ENCODE measurements at regions not wholly inside any gene's neighbourhood (a gene's known extent, or its start where the extent isn't known, plus 50 kb on each side); places are given as distances from the start of the nearest gene placed in this dataset.

DNA sequence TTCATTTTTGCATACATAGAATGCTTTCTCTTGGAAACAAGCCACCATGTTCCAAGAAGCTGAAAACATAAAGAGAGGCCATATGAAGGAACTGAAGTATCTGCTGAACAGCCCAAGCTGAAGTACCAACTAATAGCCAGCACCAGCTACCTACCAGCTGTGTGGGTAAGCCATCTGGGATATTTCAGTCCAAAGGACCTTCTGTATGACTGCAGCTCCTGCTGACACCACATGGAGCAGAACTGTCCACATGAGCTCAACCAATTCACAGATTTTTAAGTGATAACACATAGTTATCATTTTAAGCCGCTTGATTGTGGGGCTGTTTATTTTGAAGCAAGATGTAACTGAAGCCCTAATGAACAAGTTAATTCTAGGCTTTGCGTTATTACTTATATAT lies 621.1 kb upstream of the KLHL1 start:
- no peak for FAIRE-seq
- DNase-seq (ENCODE audit: insufficient read length, low spot score) = no peak
- TF ChIP-seq POU2F2 (IDR thresholded peaks at IDR 0.05; ENCODE audit: low read depth, low read length) (no peak), POLR2AphosphoS5 (IDR thresholded peaks at IDR 0.05; ENCODE audit: low read depth, low read length) (no peak), PAX5 (IDR thresholded peaks at IDR 0.05; ENCODE audit: insufficient read depth, low read length, severe bottlenecking) (no peak), TAF1 (IDR thresholded peaks at IDR 0.05; ENCODE audit: low read depth, low read length) (no peak)

DNA sequence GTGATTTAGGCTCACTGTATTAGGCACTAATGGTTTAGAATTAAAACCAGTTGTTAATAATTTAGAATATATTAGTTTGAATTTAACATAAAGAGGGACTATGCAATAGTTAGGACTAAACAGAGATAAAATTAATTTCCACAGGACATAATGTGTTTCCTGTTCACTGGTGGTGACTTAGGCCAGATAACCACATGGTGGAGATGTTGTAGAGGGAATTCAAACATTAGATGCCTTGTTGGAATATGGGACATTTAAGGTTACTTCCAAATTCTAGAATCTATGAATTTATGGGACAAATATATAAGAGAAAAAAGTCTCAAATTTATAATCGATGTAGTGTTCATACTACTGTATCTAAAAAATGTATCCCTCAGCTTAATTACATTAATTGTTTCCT lies 615.5 kb upstream of the KLHL1 start:
- TF ChIP-seq PAX5 (IDR thresholded peaks at IDR 0.05; ENCODE audit: insufficient read depth, low read length, severe bottlenecking) = no peak
- TF ChIP-seq TAF1 (IDR thresholded peaks at IDR 0.05; ENCODE audit: low read depth, low read length) = no peak
- no peak for TF ChIP-seq POLR2AphosphoS5 (IDR thresholded peaks at IDR 0.05; ENCODE audit: low read depth, low read length)
- TF ChIP-seq POU2F2 (IDR thresholded peaks at IDR 0.05; ENCODE audit: low read depth, low read length) = no peak
- TF ChIP-seq POLR2A (IDR thresholded peaks at IDR 0.05; ENCODE audit: low read depth, low read length) = no peak
- TF ChIP-seq SPI1 (IDR thresholded peaks at IDR 0.05; ENCODE audit: low read depth, low read length) = no peak
- DNase-seq (ENCODE audit: insufficient read length, low spot score) = no peak

DNA sequence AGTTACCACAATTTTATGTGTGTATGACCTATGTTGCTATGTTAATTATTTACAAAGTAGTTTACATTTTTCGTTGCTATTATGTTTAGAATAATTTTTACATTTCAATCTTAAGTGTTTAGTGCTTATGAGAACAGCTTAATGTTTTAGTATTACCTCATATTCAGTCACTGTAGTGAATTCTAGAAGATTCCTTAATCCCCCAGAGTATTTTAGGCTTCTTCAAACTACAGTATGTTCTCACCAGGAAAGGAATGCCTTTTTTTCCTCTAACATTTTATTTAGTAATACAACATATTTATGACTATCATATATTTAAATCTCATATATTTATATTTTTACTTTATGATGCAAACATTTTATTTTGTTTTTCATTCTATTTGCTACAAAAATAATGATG lies 612.1 kb upstream of the KLHL1 start:
- TF ChIP-seq POU2F2 (IDR thresholded peaks at IDR 0.05; ENCODE audit: low read depth, low read length) (no peak), PAX5 (IDR thresholded peaks at IDR 0.05; ENCODE audit: insufficient read depth, low read length, severe bottlenecking) (no peak), TAF1 (IDR thresholded peaks at IDR 0.05; ENCODE audit: low read depth, low read length) (no peak), SPI1 (IDR thresholded peaks at IDR 0.05; ENCODE audit: low read depth, low read length) (no peak), POLR2A (IDR thresholded peaks at IDR 0.05; ENCODE audit: low read depth, low read length) (no peak), POLR2AphosphoS5 (IDR thresholded peaks at IDR 0.05; ENCODE audit: low read depth, low read length) (no peak)
- no peak for FAIRE-seq
- no peak for DNase-seq (ENCODE audit: insufficient read length, low spot score)

More for the DNA sequence above, 615.5 kb upstream of the KLHL1 start:
- FAIRE-seq = no peak

DNA sequence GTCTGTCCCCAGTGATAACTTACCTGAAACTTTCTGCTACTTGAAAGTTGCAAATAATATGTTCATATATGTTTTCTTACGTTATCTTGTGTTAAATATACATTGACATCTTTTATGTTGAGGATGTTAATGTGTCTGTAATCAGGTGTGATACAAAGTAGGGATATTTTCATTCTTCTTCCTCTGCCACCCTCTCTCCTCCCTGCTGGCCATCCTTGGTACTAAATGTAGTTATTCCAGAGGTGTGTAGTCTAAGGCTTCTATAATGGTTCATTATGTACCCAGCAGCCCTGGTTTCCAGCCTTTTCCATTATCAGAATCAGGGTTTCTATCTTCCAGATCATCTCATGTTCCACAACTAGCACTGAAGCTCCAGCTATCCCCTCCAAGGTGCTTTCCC lies 606.7 kb upstream of the KLHL1 start:
- FAIRE-seq (no peak), DNase-seq (ENCODE audit: insufficient read length, low spot score) (no peak)
- TF ChIP-seq TAF1 (IDR thresholded peaks at IDR 0.05; ENCODE audit: low read depth, low read length) = no peak
- no peak for TF ChIP-seq POLR2AphosphoS5 (IDR thresholded peaks at IDR 0.05; ENCODE audit: low read depth, low read length)
- no peak for TF ChIP-seq POU2F2 (IDR thresholded peaks at IDR 0.05; ENCODE audit: low read depth, low read length)
- no peak for TF ChIP-seq SPI1 (IDR thresholded peaks at IDR 0.05; ENCODE audit: low read depth, low read length)
- no peak for TF ChIP-seq PAX5 (IDR thresholded peaks at IDR 0.05; ENCODE audit: insufficient read depth, low read length, severe bottlenecking)
- TF ChIP-seq POLR2A (IDR thresholded peaks at IDR 0.05; ENCODE audit: low read depth, low read length) = no peak

DNA sequence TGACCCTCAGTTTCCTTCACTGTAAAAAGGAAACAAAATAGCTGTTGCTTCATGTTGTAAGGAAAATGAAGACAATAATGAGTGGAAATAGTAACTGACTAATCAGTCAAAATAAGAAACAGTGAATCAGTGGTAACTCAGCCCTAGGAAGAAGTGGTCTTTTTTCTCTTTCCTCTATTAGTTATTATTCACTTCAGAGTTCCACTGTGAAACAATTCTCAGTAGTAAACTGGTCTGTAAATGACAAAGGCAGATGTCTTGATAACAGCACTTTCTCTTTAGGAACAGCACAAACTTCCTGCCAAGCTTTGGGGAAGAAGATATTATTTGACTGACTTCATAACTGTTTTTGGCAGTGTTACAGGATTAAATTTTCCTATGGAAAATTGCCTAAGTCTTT lies 600.5 kb upstream of the KLHL1 start:
- FAIRE-seq = no peak

DNA sequence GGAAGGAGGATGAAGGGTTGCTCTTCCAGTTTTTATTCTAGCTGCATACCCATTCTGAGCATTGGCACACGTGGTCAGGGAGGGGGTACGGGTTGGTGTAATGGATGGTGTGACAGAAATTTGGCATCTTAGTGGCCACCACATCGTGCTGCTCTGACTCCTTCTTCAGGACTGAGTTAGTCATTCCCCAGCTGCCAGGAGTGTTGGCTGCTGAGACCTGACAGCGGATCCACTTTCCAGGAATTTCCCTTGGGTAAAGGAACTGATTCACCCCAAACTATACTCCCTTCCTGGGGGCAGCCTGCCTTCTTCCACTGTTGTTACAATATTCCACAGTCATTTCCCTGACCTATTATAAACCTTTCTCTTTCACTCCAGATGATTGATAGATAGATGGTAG lies 595.5 kb upstream of the KLHL1 start:
- DNase-seq (ENCODE audit: insufficient read length, low spot score) (no peak), FAIRE-seq (no peak)
- TF ChIP-seq POU2F2 (IDR thresholded peaks at IDR 0.05; ENCODE audit: low read depth, low read length) = no peak
- no peak for TF ChIP-seq POLR2AphosphoS5 (IDR thresholded peaks at IDR 0.05; ENCODE audit: low read depth, low read length)

More for the DNA sequence above, 600.5 kb upstream of the KLHL1 start:
- TF ChIP-seq POLR2A (IDR thresholded peaks at IDR 0.05; ENCODE audit: low read depth, low read length) (no peak), POLR2AphosphoS5 (IDR thresholded peaks at IDR 0.05; ENCODE audit: low read depth, low read length) (no peak), POU2F2 (IDR thresholded peaks at IDR 0.05; ENCODE audit: low read depth, low read length) (no peak), SPI1 (IDR thresholded peaks at IDR 0.05; ENCODE audit: low read depth, low read length) (no peak), TAF1 (IDR thresholded peaks at IDR 0.05; ENCODE audit: low read depth, low read length) (no peak), PAX5 (IDR thresholded peaks at IDR 0.05; ENCODE audit: insufficient read depth, low read length, severe bottlenecking) (no peak)
- DNase-seq (ENCODE audit: insufficient read length, low spot score) = no peak

DNA sequence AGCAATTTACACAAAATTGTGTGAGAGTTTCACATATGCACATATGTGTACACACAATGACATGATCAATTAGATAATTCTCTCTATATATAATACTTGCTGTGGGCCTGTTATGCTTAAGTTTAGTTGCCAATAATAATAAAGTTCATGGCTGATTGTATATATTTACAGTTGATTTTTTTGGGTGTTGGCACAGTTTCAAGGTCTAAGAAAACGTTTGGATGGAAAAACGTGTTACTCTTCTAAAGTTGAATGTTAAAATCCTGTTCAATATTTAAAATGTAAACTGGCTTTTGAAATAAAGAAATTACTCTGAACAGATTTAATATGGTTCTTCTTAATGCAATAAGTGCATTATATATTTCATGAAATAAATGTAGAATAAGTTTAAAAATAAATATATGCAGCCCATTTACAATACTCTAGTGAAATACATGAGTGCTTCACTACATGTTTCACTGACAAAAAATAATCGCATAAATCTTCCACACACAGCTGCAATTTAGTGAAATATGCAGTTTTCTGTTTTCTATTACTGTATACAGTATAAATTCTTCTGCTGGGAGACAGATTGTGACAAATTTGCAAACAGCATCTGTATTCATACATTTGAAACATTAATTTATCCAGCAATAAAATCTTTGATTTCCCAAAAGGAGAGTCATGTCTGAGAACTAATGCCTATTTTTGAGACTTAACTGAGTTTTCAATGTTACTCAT lies 586.9 kb upstream of the KLHL1 start:
- DNase-seq (ENCODE audit: insufficient read length, low spot score) (no peak), FAIRE-seq (no peak)
- TF ChIP-seq POU2F2 (IDR thresholded peaks at IDR 0.05; ENCODE audit: low read depth, low read length) = no peak
- TF ChIP-seq POLR2AphosphoS5 (IDR thresholded peaks at IDR 0.05; ENCODE audit: low read depth, low read length) = no peak
- TF ChIP-seq SPI1 (IDR thresholded peaks at IDR 0.05; ENCODE audit: low read depth, low read length) = no peak
- no peak for TF ChIP-seq TAF1 (IDR thresholded peaks at IDR 0.05; ENCODE audit: low read depth, low read length)
- TF ChIP-seq POLR2A (IDR thresholded peaks at IDR 0.05; ENCODE audit: low read depth, low read length) = no peak
- no peak for TF ChIP-seq PAX5 (IDR thresholded peaks at IDR 0.05; ENCODE audit: insufficient read depth, low read length, severe bottlenecking)

DNA sequence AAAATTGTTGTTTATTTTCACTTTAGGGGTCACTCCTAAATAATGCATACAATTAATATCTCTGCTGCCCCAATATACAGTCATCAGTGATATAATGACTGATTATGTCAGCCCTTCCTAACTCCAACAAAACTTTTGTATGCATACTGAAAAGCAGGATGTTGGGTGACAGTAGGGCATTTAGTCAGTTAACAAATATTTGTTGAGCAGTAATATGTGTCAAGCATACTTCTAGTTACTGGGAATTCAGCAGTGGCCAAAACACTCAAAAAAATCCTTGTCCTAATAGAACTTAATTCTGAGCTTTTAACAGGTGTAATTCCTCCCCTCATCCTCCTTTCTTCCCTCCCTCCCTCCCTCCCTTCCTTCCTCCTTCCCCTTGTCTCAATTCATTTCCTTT lies 560.7 kb upstream of the KLHL1 start:
- FAIRE-seq (no peak), DNase-seq (ENCODE audit: insufficient read length, low spot score) (no peak)
- TF ChIP-seq SPI1 (IDR thresholded peaks at IDR 0.05; ENCODE audit: low read depth, low read length) = no peak
- TF ChIP-seq POLR2AphosphoS5 (IDR thresholded peaks at IDR 0.05; ENCODE audit: low read depth, low read length) = no peak
- no peak for TF ChIP-seq POU2F2 (IDR thresholded peaks at IDR 0.05; ENCODE audit: low read depth, low read length)
- no peak for TF ChIP-seq PAX5 (IDR thresholded peaks at IDR 0.05; ENCODE audit: insufficient read depth, low read length, severe bottlenecking)
- no peak for TF ChIP-seq TAF1 (IDR thresholded peaks at IDR 0.05; ENCODE audit: low read depth, low read length)
- no peak for TF ChIP-seq POLR2A (IDR thresholded peaks at IDR 0.05; ENCODE audit: low read depth, low read length)

DNA sequence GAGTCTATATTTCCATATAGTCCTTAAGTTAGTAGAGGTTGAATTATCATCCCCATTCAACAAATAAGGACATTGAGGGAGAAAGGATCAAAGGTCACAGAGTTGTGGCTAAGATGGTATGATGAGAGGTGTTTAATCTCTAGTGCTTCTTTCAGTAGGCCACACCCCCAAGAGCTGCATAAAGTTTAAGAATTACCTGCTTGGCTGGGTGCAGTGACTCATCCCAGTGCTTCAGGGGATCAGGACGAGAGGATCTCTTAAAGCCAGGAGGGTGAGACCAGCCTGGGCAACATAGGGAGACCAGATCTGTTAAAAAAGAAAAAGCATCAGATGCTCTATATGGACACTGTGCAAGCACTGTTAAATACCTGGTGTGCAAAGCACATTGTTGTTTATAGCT lies 560.0 kb upstream of the KLHL1 start:
- DNase-seq (ENCODE audit: insufficient read length, low spot score) (no peak), FAIRE-seq (no peak)
- no peak for TF ChIP-seq POLR2AphosphoS5 (IDR thresholded peaks at IDR 0.05; ENCODE audit: low read depth, low read length)
- TF ChIP-seq PAX5 (IDR thresholded peaks at IDR 0.05; ENCODE audit: insufficient read depth, low read length, severe bottlenecking) = no peak
- TF ChIP-seq SPI1 (IDR thresholded peaks at IDR 0.05; ENCODE audit: low read depth, low read length) = no peak
- TF ChIP-seq POU2F2 (IDR thresholded peaks at IDR 0.05; ENCODE audit: low read depth, low read length) = no peak
- no peak for TF ChIP-seq TAF1 (IDR thresholded peaks at IDR 0.05; ENCODE audit: low read depth, low read length)
- no peak for TF ChIP-seq POLR2A (IDR thresholded peaks at IDR 0.05; ENCODE audit: low read depth, low read length)

Data from GM12891 (cell line).